ENCODE measurements at regions not wholly inside any gene's neighbourhood (a gene's known extent, or its start where the extent isn't known, plus 50 kb on each side); places are given as distances from the start of the nearest gene placed in this dataset.

DNA sequence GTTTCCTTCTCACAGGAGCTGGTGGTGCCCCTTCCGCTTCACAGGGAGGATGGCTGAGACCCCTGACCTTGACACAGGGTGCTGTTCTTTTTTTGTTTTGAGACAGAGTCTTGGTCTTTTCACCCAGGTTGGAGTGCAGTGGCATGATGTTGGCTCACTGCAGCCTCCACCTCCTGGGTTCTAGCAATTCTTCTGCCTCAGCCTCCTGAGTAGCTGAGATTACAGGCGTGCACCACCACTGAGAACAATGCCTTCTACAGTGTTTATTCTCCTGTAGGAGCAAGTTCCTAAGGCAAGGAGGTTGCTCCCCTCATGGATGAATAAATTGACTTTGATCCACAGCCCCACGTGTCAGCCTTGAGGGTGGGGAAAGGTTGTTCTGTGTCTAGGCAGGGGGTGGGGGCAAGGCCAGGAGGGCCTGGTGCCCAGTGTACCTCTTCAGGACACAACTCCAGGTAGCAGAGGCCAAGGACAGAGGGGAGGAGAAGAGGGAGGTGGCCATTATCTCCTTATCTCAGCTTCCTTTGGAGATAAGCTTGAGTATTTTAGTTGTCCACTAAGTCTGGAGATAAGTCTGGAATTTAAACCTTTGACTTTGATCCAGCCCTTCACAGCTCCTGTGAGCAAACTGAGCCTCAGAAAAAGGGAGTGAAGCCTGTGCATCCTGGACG, 159.4 kb downstream of the SEC14L1 start:
- TF ChIP-seq, protein P1, sequence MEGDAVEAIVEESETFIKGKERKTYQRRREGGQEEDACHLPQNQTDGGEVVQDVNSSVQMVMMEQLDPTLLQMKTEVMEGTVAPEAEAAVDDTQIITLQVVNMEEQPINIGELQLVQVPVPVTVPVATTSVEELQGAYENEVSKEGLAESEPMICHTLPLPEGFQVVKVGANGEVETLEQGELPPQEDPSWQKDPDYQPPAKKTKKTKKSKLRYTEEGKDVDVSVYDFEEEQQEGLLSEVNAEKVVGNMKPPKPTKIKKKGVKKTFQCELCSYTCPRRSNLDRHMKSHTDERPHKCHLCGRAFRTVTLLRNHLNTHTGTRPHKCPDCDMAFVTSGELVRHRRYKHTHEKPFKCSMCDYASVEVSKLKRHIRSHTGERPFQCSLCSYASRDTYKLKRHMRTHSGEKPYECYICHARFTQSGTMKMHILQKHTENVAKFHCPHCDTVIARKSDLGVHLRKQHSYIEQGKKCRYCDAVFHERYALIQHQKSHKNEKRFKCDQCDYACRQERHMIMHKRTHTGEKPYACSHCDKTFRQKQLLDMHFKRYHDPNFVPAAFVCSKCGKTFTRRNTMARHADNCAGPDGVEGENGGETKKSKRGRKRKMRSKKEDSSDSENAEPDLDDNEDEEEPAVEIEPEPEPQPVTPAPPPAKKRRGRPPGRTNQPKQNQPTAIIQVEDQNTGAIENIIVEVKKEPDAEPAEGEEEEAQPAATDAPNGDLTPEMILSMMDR (IDR thresholded peaks at IDR 0.05; ENCODE audit: low read depth, low read length, missing input control): no peak
- no peak for TF ChIP-seq JUND (IDR thresholded peaks at IDR 0.05)
- TF ChIP-seq, protein P2, sequence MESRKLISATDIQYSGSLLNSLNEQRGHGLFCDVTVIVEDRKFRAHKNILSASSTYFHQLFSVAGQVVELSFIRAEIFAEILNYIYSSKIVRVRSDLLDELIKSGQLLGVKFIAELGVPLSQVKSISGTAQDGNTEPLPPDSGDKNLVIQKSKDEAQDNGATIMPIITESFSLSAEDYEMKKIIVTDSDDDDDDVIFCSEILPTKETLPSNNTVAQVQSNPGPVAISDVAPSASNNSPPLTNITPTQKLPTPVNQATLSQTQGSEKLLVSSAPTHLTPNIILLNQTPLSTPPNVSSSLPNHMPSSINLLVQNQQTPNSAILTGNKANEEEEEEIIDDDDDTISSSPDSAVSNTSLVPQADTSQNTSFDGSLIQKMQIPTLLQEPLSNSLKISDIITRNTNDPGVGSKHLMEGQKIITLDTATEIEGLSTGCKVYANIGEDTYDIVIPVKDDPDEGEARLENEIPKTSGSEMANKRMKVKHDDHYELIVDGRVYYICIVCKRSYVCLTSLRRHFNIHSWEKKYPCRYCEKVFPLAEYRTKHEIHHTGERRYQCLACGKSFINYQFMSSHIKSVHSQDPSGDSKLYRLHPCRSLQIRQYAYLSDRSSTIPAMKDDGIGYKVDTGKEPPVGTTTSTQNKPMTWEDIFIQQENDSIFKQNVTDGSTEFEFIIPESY (IDR thresholded peaks at IDR 0.05): no peak
- TF ChIP-seq SP1 (IDR thresholded peaks at IDR 0.05): no peak
- no peak for TF ChIP-seq YY1 (IDR thresholded peaks at IDR 0.05)
- no peak for TF ChIP-seq RXRA (IDR thresholded peaks at IDR 0.05)
- TF ChIP-seq, protein P3, sequence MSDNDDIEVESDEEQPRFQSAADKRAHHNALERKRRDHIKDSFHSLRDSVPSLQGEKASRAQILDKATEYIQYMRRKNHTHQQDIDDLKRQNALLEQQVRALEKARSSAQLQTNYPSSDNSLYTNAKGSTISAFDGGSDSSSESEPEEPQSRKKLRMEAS (IDR thresholded peaks at IDR 0.05): no peak
- TF ChIP-seq TAF1 (conservative IDR thresholded peaks at IDR 0.05): no peak

Measured in liver (tissue), 3 donors.